SK-N-SH (cell line): ENCODE measurements at regions not wholly inside any gene's neighbourhood (a gene's known extent, or its start where the extent isn't known, plus 50 kb on each side); places are given as distances from the start of the nearest gene placed in this dataset.
"Not testable (repeated sequence)": the region's sequence is repeated elsewhere in the genome, so short reads cannot be mapped to it uniquely, and the experiment has no call there.

Experiments
- EP300 ChIP-seq, 2 experiments: IDR thresholded peaks; 2 replicates each; pipeline versions ENCODE4 v1.4.0 to v1.6.1; 2012; ENCODE audit warnings: borderline replicate concordance in 1 of 2, low read depth in 1 of 2, low read length in 1 of 2
- GABPA ChIP-seq: IDR thresholded peaks from 2 replicates; pipeline ENCODE4 v1.4.0; 2012; ENCODE audit warnings: low read depth, mild to moderate bottlenecking
- RXRA ChIP-seq: IDR thresholded peaks from 2 replicates; pipeline ENCODE4 v1.4.0; 2012; ENCODE audit warnings: low read depth, mild to moderate bottlenecking, borderline replicate concordance
- TAF1 ChIP-seq: IDR thresholded peaks from 2 replicates; pipeline ENCODE4 v1.6.1; 2012; ENCODE audit warnings: low read depth, mild to moderate bottlenecking, low read length, moderate library complexity, borderline replicate concordance
- TF ChIP-seq, protein P1 (sequence below): fragments of 200-600 bp; sonication (generic); IDR thresholded peaks from 2 replicates; pipeline ENCODE4 v1.6.1; 2017; ENCODE audit warnings: antibody characterized with exemption, mild to moderate bottlenecking, moderate library complexity
- TF ChIP-seq, protein P2 (sequence below): IDR thresholded peaks from 2 replicates; pipeline ENCODE4 v1.4.0; 2012; ENCODE audit warnings: low read depth

DNA sequence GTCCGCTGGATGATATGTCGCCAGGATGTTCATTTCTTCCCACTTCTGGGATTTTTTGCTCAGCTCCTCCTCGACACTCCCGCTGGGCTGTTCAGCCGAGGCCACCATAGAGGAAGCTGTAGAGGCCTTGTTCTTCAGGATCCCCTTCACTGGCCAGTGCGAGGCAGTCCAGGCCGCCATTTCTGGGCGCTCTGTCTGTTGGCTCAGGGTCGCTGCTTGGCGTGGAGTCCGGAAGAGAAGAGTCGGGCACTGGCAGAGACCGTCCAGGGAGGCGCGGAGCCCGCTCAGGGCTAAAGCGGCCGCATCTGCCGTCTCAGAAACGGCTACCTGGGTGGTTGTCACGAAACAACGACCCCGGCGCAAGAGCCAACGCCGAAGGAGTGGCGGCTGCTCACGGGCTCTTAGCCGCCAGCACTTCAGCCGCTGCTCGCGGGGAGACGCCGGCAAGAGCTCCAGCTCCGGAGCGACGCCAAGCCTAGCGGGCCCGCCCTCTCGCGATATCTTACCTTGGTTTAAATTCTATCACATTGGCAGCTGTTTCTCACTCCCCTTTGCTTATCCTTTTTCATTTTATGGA lies 2395.9 kb upstream of the PCDH20 start:
- TF ChIP-seq, protein P1, sequence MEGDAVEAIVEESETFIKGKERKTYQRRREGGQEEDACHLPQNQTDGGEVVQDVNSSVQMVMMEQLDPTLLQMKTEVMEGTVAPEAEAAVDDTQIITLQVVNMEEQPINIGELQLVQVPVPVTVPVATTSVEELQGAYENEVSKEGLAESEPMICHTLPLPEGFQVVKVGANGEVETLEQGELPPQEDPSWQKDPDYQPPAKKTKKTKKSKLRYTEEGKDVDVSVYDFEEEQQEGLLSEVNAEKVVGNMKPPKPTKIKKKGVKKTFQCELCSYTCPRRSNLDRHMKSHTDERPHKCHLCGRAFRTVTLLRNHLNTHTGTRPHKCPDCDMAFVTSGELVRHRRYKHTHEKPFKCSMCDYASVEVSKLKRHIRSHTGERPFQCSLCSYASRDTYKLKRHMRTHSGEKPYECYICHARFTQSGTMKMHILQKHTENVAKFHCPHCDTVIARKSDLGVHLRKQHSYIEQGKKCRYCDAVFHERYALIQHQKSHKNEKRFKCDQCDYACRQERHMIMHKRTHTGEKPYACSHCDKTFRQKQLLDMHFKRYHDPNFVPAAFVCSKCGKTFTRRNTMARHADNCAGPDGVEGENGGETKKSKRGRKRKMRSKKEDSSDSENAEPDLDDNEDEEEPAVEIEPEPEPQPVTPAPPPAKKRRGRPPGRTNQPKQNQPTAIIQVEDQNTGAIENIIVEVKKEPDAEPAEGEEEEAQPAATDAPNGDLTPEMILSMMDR = not testable (repeated sequence)
- not testable (repeated sequence) for TF ChIP-seq GABPA; TAF1; EP300 (IDR thresholded peaks at IDR 0.05; ENCODE audit: borderline replicate concordance in 1 of 2, low read depth in 1 of 2, low read length in 1 of 2); RXRA
- TF ChIP-seq, protein P2, sequence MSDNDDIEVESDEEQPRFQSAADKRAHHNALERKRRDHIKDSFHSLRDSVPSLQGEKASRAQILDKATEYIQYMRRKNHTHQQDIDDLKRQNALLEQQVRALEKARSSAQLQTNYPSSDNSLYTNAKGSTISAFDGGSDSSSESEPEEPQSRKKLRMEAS = not testable (repeated sequence)
